ENCODE measurements at regions not wholly inside any gene's neighbourhood (a gene's known extent, or its start where the extent isn't known, plus 50 kb on each side); places are given as distances from the start of the nearest gene placed in this dataset.

DNA sequence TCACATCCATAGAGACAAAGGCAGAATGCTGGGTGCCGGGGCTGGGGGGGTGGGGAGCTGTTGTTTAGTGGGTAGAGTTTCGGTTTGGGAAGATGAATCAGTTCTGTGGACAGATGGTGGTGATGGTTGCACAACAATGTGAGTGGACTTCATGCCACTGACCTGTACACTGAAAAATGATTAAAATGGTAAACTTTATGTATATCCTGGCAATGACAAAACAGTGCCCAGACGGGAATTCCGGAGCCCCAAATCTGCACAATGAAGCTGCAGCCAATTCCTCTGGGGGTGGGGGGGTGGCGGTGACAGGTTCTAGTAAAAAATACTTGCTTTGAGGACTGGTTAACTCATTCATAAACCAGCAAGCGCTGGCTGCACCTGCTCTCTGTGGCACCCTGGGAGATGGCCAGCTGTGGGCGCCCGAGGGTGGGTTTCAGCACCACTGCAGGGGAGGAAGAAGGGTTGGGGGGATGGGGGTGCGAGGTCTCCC is 81.8 kb upstream of the HPCAL1 start:
- no peak for TF ChIP-seq POLR2AphosphoS5 (IDR thresholded peaks at IDR 0.05; ENCODE audit: insufficient read depth in 1 of 2, low read depth in 1 of 2)
- no peak for TF ChIP-seq POLR2A (IDR thresholded peaks at IDR 0.05)
- TF ChIP-seq, protein P1, sequence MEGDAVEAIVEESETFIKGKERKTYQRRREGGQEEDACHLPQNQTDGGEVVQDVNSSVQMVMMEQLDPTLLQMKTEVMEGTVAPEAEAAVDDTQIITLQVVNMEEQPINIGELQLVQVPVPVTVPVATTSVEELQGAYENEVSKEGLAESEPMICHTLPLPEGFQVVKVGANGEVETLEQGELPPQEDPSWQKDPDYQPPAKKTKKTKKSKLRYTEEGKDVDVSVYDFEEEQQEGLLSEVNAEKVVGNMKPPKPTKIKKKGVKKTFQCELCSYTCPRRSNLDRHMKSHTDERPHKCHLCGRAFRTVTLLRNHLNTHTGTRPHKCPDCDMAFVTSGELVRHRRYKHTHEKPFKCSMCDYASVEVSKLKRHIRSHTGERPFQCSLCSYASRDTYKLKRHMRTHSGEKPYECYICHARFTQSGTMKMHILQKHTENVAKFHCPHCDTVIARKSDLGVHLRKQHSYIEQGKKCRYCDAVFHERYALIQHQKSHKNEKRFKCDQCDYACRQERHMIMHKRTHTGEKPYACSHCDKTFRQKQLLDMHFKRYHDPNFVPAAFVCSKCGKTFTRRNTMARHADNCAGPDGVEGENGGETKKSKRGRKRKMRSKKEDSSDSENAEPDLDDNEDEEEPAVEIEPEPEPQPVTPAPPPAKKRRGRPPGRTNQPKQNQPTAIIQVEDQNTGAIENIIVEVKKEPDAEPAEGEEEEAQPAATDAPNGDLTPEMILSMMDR (IDR thresholded peaks at IDR 0.05) = no peak
- Histone ChIP-seq H3K4me3 (no peak overlapping the region), H3K9me3 (no peaks in the 10 kb centered on the region), H3K4me1 (no peaks in the 10 kb centered on the region), H3K27ac (no peak overlapping the region), H3K36me3 (no peaks in the 10 kb centered on the region), H3K27me3 (no peaks in the 10 kb centered on the region)
- DNase-seq (ENCODE audit: extremely low spot score in 2 of 2) = no peak
- intact Hi-C loops (cut with DNase I) = no loop called here

DNA sequence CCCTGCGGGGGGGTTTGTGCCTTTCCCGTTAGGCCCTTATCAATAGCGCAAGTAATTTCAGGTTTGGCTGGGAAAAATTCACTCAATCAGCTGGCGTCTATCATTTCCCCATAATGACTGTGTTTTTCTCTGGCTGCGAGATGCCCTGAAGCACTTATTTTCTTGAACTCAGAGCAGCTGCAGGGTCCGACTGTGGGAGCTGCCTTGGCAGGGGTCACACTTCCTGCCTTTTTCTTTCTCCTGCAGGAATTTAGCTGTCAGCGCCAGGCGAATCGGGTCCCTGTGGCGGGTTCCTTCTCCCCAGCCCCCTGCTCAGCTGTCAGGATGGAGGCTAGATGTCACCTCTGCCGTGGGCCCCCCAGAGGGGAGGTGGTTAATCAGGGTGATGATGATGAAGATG is 81.3 kb upstream of the HPCAL1 start:
- intact Hi-C loops (cut with DNase I) = no loop called here
- Histone ChIP-seq H3K27ac (no peak overlapping the region), H3K9me3 (no peaks in the 10 kb centered on the region), H3K27me3 (no peaks in the 10 kb centered on the region), H3K36me3 (no peaks in the 10 kb centered on the region), H3K4me3 (no peak overlapping the region), H3K4me1 (no peaks in the 10 kb centered on the region)
- DNase-seq (ENCODE audit: extremely low spot score in 2 of 2) = no peak
- TF ChIP-seq, protein P1 (IDR thresholded peaks at IDR 0.05) = no peak
- TF ChIP-seq POLR2AphosphoS5 (IDR thresholded peaks at IDR 0.05; ENCODE audit: insufficient read depth in 1 of 2, low read depth in 1 of 2) = no peak
- TF ChIP-seq POLR2A (IDR thresholded peaks at IDR 0.05) = no peak

DNA sequence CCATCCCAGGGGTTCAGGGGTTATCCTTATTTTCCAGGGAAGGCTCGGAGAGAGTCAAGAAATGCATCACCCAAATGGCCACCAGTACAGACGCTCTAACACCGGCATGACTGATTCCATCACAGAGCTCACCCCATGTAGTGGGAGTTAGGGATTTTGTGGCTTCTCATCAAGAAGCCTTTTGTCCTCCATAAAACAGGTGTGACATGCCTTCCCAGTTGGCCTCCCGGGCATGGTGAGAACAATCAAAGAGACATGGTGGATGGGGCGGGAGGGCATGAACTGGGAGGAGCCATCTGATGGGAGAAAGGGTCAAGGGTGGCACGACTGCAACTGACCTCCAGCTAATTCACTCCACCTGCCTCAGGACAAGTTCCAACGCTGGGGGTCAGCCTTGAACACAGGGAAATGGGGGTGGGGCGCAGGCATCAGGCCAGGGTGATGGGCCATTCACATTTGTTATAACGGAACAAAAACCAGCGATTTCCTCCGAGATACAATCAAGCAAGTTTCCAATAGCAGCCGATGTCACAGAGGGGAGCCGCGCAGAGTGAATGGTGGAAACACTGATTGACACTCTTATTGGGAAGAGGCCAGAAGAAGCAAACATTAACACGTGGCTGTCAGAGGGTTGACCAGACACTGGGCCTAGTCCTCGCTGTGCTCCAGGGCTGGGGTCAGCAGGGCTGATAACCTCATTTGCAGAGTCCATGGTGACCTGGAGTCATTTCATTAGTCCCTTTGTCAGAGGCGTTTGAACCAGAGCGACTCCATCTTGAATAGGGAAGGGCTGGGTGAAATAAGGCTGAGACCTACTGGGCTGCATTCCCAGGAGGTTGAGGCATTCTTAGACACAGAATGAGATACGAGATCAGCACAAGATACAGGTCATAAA is 80.5 kb upstream of the HPCAL1 start:
- H3K27me3 ChIP-seq = no peaks in the 10 kb centered on the region
- TF ChIP-seq POLR2A (IDR thresholded peaks at IDR 0.05) = no peak
- TF ChIP-seq POLR2AphosphoS5 (IDR thresholded peaks at IDR 0.05; ENCODE audit: insufficient read depth in 1 of 2, low read depth in 1 of 2) = no peak
- TF ChIP-seq, protein P1 (IDR thresholded peaks at IDR 0.05) = no peak
- intact Hi-C loops (cut with DNase I) = no loop called here
- H3K9me3 ChIP-seq = no peaks in the 10 kb centered on the region
- no peak for DNase-seq (ENCODE audit: extremely low spot score in 2 of 2)
- no peak overlapping the region for H3K27ac ChIP-seq
- no peaks in the 10 kb centered on the region for H3K36me3 ChIP-seq
- no peaks in the 10 kb centered on the region for H3K4me1 ChIP-seq
- H3K4me3 ChIP-seq = no peak overlapping the region

DNA sequence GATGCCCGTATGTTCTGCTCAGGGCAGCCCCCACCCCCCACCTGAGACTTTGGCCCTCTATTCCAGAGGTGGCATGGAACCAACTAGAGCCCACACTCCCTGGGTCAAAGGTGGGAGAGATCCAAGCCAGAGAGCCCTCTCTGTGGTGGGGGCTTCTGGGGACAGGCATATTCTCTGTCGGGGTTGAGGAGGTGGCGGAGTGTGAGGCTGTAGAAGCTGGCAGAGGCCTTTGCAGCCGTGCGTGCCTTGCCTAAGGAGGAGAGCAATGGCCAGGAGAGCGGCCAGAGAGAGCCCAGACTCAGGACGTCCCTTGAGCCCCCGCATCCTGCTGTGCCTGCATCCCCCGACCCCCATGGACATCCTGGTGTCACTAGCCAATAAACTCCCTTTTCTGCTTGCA is 79.2 kb upstream of the HPCAL1 start:
- Histone ChIP-seq H3K27me3 (no peaks in the 10 kb centered on the region), H3K36me3 (no peaks in the 10 kb centered on the region), H3K27ac (no peak overlapping the region), H3K4me3 (no peak overlapping the region), H3K9me3 (no peaks in the 10 kb centered on the region), H3K4me1 (no peaks in the 10 kb centered on the region)
- DNase-seq (ENCODE audit: extremely low spot score in 2 of 2) = no peak
- TF ChIP-seq POLR2A (IDR thresholded peaks at IDR 0.05) (no peak), POLR2AphosphoS5 (IDR thresholded peaks at IDR 0.05; ENCODE audit: insufficient read depth in 1 of 2, low read depth in 1 of 2) (no peak)
- TF ChIP-seq, protein P1 (IDR thresholded peaks at IDR 0.05) = no peak
- intact Hi-C loops (cut with DNase I) = no loop called here
